ENCODE measurements at regions not wholly inside any gene's neighbourhood (a gene's known extent, or its start where the extent isn't known, plus 50 kb on each side); places are given as distances from the start of the nearest gene placed in this dataset.

DNA sequence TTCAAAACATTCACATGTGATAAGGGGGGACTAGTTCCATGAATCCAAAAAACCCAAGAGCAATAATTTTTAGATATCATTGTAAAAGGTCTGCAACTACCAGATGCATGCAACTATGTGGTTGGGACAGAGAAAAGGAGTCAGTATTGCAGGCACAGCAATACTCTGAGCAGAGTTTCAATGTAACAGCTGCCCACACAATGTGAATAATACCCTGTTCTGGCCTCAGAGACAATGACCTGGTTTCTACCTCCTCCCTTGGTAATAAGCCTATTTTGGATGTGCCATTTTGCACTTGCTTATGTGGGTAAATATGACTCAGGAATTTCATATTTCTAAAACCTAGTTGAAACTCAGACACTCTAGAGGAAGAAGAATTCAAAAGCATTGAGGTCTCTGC, 194.8 kb upstream of the RASGEF1B start:
- TF ChIP-seq, protein P1, sequence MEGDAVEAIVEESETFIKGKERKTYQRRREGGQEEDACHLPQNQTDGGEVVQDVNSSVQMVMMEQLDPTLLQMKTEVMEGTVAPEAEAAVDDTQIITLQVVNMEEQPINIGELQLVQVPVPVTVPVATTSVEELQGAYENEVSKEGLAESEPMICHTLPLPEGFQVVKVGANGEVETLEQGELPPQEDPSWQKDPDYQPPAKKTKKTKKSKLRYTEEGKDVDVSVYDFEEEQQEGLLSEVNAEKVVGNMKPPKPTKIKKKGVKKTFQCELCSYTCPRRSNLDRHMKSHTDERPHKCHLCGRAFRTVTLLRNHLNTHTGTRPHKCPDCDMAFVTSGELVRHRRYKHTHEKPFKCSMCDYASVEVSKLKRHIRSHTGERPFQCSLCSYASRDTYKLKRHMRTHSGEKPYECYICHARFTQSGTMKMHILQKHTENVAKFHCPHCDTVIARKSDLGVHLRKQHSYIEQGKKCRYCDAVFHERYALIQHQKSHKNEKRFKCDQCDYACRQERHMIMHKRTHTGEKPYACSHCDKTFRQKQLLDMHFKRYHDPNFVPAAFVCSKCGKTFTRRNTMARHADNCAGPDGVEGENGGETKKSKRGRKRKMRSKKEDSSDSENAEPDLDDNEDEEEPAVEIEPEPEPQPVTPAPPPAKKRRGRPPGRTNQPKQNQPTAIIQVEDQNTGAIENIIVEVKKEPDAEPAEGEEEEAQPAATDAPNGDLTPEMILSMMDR (IDR thresholded peaks at IDR 0.05; ENCODE audit: insufficient read depth, low read depth, low read length): no peak
- POLR2A ChIA-PET: no interaction called here

DNA sequence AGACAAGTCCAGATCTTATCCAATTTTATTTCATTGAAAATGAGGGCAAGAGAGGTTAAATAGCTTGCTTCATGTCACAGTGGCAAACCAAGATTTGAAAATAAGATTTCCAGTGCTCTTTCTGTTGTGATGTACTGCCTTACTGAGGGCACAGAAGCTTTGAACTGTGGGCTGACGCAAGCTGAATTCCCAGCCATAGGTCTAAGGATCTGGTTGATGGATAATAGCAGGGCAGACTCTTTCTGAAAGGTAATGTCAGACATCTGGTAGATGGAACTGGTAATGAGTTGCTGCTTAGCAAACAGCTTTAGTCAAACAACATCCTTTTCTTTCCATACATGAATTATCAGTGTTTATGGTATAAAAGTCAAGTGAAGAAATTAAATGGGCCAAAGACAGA, 193.9 kb upstream of the RASGEF1B start:
- CTCF ChIA-PET: no interaction called here

More for the DNA sequence above, 194.8 kb upstream of the RASGEF1B start:
- DNase-seq (ENCODE audit: low read depth): no peak
- Histone ChIP-seq H3K4me3 (ENCODE audit: low read depth, low read length) (no peak overlapping the region), H3K36me3 (ENCODE audit: control insufficient read depth, insufficient read depth, low read length) (no peaks in the 10 kb centered on the region), H3K27me3 (ENCODE audit: control insufficient read depth, insufficient read depth, low read length) (no peaks in the 10 kb centered on the region)
- CTCF ChIA-PET: no interaction called here

DNA sequence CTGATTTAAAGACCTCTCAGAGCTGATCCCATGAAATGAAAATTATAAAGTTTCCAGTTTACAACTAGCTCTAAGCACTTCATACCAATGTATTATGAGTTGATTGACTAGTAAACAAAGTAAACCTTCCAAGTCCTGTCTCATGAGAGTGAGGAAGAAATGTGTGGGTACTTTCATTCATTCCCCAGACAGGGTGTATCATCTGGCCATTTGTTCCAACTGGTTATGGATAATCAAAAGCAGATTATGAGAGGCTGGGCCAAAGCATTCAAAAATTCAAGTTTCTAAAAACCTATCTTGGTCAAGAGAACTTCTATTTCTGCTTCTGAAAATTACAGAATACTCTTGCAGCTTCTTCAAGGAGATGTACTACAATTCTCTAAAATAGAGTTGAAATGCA, 193.3 kb upstream of the RASGEF1B start:
- Histone ChIP-seq H3K36me3 (ENCODE audit: control insufficient read depth, insufficient read depth, low read length) (no peaks in the 10 kb centered on the region), H3K27me3 (ENCODE audit: control insufficient read depth, insufficient read depth, low read length) (no peaks in the 10 kb centered on the region), H3K4me3 (ENCODE audit: low read depth, low read length) (no peak overlapping the region)
- CTCF ChIA-PET: no interaction called here
- TF ChIP-seq, protein P1 (IDR thresholded peaks at IDR 0.05; ENCODE audit: insufficient read depth, low read depth, low read length): no peak
- DNase-seq (ENCODE audit: low read depth): no peak
- POLR2A ChIA-PET: no interaction called here

More for the DNA sequence above, 193.9 kb upstream of the RASGEF1B start:
- no peaks in the 10 kb centered on the region for H3K36me3 ChIP-seq (ENCODE audit: control insufficient read depth, insufficient read depth, low read length)
- DNase-seq (ENCODE audit: low read depth): no peak
- TF ChIP-seq, protein P1 (IDR thresholded peaks at IDR 0.05; ENCODE audit: insufficient read depth, low read depth, low read length): no peak
- POLR2A ChIA-PET: no interaction called here
- H3K27me3 ChIP-seq (ENCODE audit: control insufficient read depth, insufficient read depth, low read length): no peaks in the 10 kb centered on the region
- no peak overlapping the region for H3K4me3 ChIP-seq (ENCODE audit: low read depth, low read length)

DNA sequence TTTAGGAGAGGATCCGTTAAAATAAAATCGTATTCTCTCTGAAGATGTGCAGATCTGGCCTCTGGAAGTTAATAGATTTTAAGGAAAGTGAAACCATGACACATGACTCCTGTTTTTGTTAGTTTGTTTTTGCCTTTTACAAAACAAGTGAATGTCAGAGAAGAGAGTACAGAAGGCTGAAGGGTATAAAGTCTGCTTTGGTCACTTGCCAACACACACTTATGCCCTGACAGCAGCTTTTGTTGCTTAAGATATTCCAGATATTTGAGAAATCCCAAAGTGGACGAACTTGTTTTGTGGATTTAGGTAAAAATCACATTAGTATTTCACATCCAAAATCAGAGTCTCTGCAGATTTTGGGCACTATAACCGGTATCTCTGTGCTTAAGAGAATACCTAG, 192.4 kb upstream of the RASGEF1B start:
- TF ChIP-seq, protein P1 (IDR thresholded peaks at IDR 0.05; ENCODE audit: insufficient read depth, low read depth, low read length): no peak
- POLR2A ChIA-PET: no interaction called here
- Histone ChIP-seq H3K4me3 (ENCODE audit: low read depth, low read length) (no peak overlapping the region), H3K36me3 (ENCODE audit: control insufficient read depth, insufficient read depth, low read length) (no peaks in the 10 kb centered on the region), H3K27me3 (ENCODE audit: control insufficient read depth, insufficient read depth, low read length) (no peaks in the 10 kb centered on the region)
- CTCF ChIA-PET: no interaction called here
- DNase-seq (ENCODE audit: low read depth): no peak

DNA sequence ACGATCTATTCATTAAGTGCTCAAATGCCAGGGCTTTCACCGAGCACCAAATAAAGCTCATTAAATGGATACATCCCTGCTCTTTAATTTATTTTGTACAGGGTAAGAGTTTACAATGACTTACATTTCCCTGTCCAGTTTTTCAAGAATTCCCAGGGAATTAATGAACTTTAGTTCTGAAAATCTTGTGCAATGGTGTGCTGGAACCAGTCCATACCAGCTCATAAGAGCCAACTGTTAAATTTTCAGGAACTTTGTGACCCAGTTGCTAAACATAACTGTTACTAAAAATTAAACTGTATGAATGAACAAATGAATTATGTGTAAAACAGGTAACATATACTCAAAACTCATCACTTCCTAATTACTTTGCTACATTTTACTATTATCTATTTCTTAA, 191.7 kb upstream of the RASGEF1B start:
- TF ChIP-seq, protein P1 (IDR thresholded peaks at IDR 0.05; ENCODE audit: insufficient read depth, low read depth, low read length): no peak
- Histone ChIP-seq H3K4me3 (ENCODE audit: low read depth, low read length) (no peak overlapping the region), H3K36me3 (ENCODE audit: control insufficient read depth, insufficient read depth, low read length) (no peaks in the 10 kb centered on the region), H3K27me3 (ENCODE audit: control insufficient read depth, insufficient read depth, low read length) (no peaks in the 10 kb centered on the region)
- DNase-seq (ENCODE audit: low read depth): no peak
- ChIA-PET CTCF (no interaction called here), POLR2A (no interaction called here)

Data from BJ (cell line).